Tibial nerve (tissue), 4 donors: ENCODE measurements at regions not wholly inside any gene's neighbourhood (a gene's known extent, or its start where the extent isn't known, plus 50 kb on each side); places are given as distances from the start of the nearest gene placed in this dataset.

Experiments used
- DNase-seq, 2 donors: peaks; one replicate each; pipeline ENCODE4 v3.0.0-alpha.2; 2019; ENCODE audit warnings: low spot score in 2 of 2
- H3K27ac ChIP-seq, 4 donors: fragments of 200-600 bp; sonication (generic) in 3 of 4; one replicate each; pipeline ENCODE4 v1.5.1; 2017 to 2019; ENCODE audit warnings: mild to moderate bottlenecking in 1 of 4
- H3K27me3 ChIP-seq, 2 donors: fragments of 200-600 bp; sonication (generic) in 1 of 2; one replicate each; pipeline versions ENCODE4 v1.5.1 to v1.6.0; 2017 to 2019
- H3K36me3 ChIP-seq, 3 donors: fragments of 200-600 bp; sonication (generic); one replicate each; pipeline ENCODE4 v1.5.1; 2018 to 2019
- H3K4me1 ChIP-seq, 4 donors: fragments of 200-600 bp; sonication (generic) in 3 of 4; one replicate each; pipeline ENCODE4 v1.5.1; 2017 to 2019
- H3K4me3 ChIP-seq, 4 donors: fragments of 200-600 bp; sonication (generic) in 3 of 4; one replicate each; pipeline ENCODE4 v1.5.1; 2017 to 2019; ENCODE audit warnings: mild to moderate bottlenecking in 1 of 4, moderate library complexity in 1 of 4
- H3K9me3 ChIP-seq, 4 donors: fragments of 200-600 bp; sonication (generic) in 3 of 4; one replicate each; pipeline ENCODE4 v1.5.1; 2017 to 2019
- CTCF ChIP-seq, 5 experiments: fragments of 200-600 bp in 3 of 5; fragments of 450-650 bp in 2 of 5; sonication (generic) in 3 of 5; IDR thresholded peaks; one replicate each; pipeline ENCODE4 v1.5.1; 2016 to 2019; ENCODE audit warnings: antibody characterized with exemption in 5 of 5, mild to moderate bottlenecking in 3 of 5, moderate library complexity in 2 of 5
- EP300 ChIP-seq, 2 donors: sonication (generic); formaldehyde crosslinking; IDR thresholded peaks; one replicate each; pipeline ENCODE4 v1.6.1; 2017; ENCODE audit warnings: antibody characterized with exemption in 2 of 2, mild to moderate bottlenecking in 1 of 2
- POLR2A ChIP-seq, 2 donors: fragments of 450-650 bp; IDR thresholded peaks; one replicate each; pipeline ENCODE4 v1.6.1; 2017; ENCODE audit warnings: antibody characterized with exemption in 2 of 2, mild to moderate bottlenecking in 2 of 2, moderate library complexity in 2 of 2
- WGBS, 2 donors: methylation state at CpG; one replicate each; pipeline ENCODE4 v1.1.5; 2018; 5-methylcytosine and 5-hydroxymethylcytosine counted together

DNA sequence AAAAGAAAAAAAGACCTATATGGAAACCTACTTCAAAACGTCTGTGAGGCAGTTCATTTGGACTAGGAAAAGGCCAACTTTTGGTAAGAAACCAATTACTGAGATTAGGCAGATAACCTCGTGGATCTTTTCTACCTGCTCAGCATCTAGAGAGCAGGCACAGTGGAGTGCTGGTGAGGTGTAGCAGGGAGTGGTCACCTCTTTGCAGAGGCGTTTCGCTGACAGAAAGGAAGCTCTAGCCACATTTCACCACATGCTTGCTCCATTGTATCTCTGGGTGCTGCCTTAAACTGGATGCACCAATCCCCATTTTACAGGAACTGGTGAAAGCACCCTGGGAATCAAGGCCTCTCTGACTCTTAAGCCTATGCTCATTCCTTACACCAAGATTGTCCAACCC, 360.5 kb downstream of the LIG4 start:
- H3K27me3 ChIP-seq, result no peaks in the 10 kb centered on the region
- WGBS, 2 donors, result 75 to 79% methylated on average over 4 of the region's 4 CpGs

DNA sequence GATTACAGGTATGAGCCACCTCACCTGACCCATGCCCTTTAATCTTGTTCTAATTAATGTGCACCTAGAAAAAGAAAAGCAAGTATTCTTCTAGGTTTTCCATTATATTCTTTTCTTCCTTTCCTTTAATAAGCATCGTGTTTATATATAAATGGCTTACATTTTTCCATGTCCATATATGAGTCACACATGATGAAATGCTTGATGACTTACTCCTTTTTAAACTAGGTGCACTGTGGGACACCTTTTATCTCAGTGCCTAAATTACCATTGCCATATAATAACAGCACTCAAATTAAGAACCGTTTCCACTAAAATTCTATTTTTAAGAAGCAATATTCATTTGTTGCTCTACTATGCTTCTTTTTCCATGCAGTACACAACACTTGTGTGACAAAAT, 363.3 kb downstream of the LIG4 start:
- no peak overlapping the region for H3K27ac ChIP-seq
- no peak for DNase-seq
- TF ChIP-seq EP300 (IDR thresholded peaks at IDR 0.05) (no peak), POLR2A (IDR thresholded peaks at IDR 0.05) (no peak), CTCF (IDR thresholded peaks at IDR 0.05) (no peak)
- 79 to 84% methylated on average over 2 of the region's 2 CpGs for WGBS, 2 donors
- no peaks in the 10 kb centered on the region for H3K9me3 ChIP-seq
- no peaks in the 10 kb centered on the region for H3K36me3 ChIP-seq
- no peaks in the 10 kb centered on the region for H3K4me1 ChIP-seq
- no peak overlapping the region for H3K4me3 ChIP-seq
- H3K27me3 ChIP-seq, result no peaks in the 10 kb centered on the region

More for the DNA sequence above, 360.5 kb downstream of the LIG4 start:
- no peak overlapping the region for H3K4me3 ChIP-seq
- H3K4me1 ChIP-seq, result no peaks in the 10 kb centered on the region
- no peak for TF ChIP-seq CTCF (IDR thresholded peaks at IDR 0.05)
- TF ChIP-seq EP300 (IDR thresholded peaks at IDR 0.05), result no peak
- TF ChIP-seq POLR2A (IDR thresholded peaks at IDR 0.05), result no peak
- no peak overlapping the region for H3K27ac ChIP-seq
- H3K9me3 ChIP-seq, result no peaks in the 10 kb centered on the region
- DNase-seq, result no peak
- H3K36me3 ChIP-seq, result no peaks in the 10 kb centered on the region

DNA sequence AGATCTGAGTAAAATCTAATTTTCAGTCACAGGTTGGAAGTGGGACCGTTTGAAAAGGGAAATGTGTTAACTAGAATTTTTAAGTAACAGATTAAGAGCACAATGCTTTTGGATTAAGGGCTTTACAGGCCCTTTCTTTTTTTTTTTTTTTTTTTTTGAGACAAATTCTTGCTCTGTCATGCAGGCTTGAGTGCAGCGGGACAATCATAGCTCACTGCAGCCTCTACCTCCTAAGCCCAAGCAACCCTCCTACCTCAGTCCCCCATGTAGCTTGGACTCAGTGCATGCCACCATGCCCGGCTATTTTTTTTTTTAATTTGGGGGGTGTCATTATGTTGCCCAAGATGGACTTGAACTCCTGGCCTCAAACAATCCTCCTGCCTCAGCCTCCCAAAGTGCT, 363.7 kb downstream of the LIG4 start:
- Histone ChIP-seq H3K27me3 (no peaks in the 10 kb centered on the region), H3K9me3 (no peaks in the 10 kb centered on the region), H3K36me3 (no peaks in the 10 kb centered on the region), H3K4me1 (no peaks in the 10 kb centered on the region), H3K27ac (no peak overlapping the region), H3K4me3 (no peak overlapping the region)
- DNase-seq, result no peak
- TF ChIP-seq POLR2A (IDR thresholded peaks at IDR 0.05) (no peak), EP300 (IDR thresholded peaks at IDR 0.05) (no peak), CTCF (IDR thresholded peaks at IDR 0.05) (no peak)
- WGBS, 2 donors, result 79 to 81% methylated on average over 3 of the region's 3 CpGs

DNA sequence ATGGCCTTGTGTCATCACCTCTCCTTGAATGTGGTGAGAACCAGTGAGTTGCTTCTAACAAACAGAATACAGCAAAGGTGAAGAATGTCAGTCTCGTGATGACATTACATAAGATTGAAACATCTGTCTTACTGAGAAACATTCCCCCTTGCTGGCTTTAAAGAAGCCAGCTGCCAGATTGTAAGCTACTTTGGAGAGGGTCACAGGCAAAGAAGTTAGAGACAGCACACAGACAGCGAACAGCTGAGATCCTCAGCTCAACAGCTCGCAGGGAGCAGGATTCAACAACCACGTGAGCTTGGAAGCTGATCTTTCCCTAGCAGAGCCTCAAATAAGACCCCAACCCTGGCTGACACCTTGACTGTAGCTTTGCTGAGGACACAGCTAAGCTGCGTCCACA, 367.9 kb downstream of the LIG4 start:
- Histone ChIP-seq H3K4me1 (no peaks in the 10 kb centered on the region), H3K36me3 (no peaks in the 10 kb centered on the region), H3K4me3 (no peak overlapping the region), H3K27ac (no peak overlapping the region), H3K9me3 (no peaks in the 10 kb centered on the region), H3K27me3 (no peaks in the 10 kb centered on the region)
- no peak for DNase-seq
- WGBS, 2 donors, result 52 to 53% methylated on average over 5 of the region's 5 CpGs
- TF ChIP-seq POLR2A (IDR thresholded peaks at IDR 0.05), result no peak
- TF ChIP-seq EP300 (IDR thresholded peaks at IDR 0.05), result no peak
- TF ChIP-seq CTCF (IDR thresholded peaks at IDR 0.05), result no peak

DNA sequence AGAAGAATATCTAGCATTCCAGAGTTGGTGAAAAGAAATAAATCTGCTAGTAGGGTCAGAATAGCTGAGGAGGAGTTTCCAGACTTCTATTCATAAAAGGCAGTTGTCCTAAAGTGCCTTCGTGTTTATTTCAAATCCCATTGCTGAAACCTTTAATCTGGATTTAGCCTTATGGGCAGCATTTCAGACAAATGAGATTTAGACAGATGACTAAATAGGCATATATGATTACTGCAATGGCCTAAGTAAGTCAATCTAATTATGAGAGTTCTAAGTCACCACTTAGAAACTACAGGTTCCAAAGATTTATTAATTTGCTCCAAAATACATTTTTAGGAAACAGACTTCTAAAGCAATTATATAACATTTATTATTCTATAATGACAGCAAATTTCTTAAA, 368.7 kb downstream of the LIG4 start:
- Histone ChIP-seq H3K27ac (no peak overlapping the region), H3K4me1 (no peaks in the 10 kb centered on the region), H3K36me3 (no peaks in the 10 kb centered on the region), H3K4me3 (no peak overlapping the region), H3K27me3 (no peaks in the 10 kb centered on the region), H3K9me3 (no peaks in the 10 kb centered on the region)
- TF ChIP-seq POLR2A (IDR thresholded peaks at IDR 0.05) (no peak), CTCF (IDR thresholded peaks at IDR 0.05) (no peak), EP300 (IDR thresholded peaks at IDR 0.05) (no peak)
- WGBS, 2 donors, result 69 to 73% methylated on average over 1 of the region's 1 CpG
- no peak for DNase-seq
